NB4 (cell line): ENCODE measurements at regions not wholly inside any gene's neighbourhood (a gene's known extent, or its start where the extent isn't known, plus 50 kb on each side); places are given as distances from the start of the nearest gene placed in this dataset.

Source experiments
- DNase-seq: peaks from one replicate; pipeline ENCODE4 v3.0.0; 2010; ENCODE audit warnings: low read depth
- H3K4me3 ChIP-seq: one replicate; pipeline ENCODE4 v1.5.1; 2011; ENCODE audit warnings: mild to moderate bottlenecking, low read depth, low read length, moderate library complexity
- MAX ChIP-seq: IDR thresholded peaks from 2 replicates; pipeline ENCODE4 v1.6.1; 2011; ENCODE audit warnings: low read depth, low read length
- MYC ChIP-seq: IDR thresholded peaks from 2 replicates; pipeline ENCODE4 v1.6.1; 2011; ENCODE audit warnings: low read depth, low read length
- POLR2A ChIP-seq: IDR thresholded peaks from 2 replicates; pipeline ENCODE4 v1.6.1; 2011; ENCODE audit warnings: mild to moderate bottlenecking; ENCODE audit not compliant: insufficient read length; ENCODE audit errors: extremely low read depth
- TF ChIP-seq, protein P1 (sequence below): IDR thresholded peaks from one replicate; pipeline ENCODE4 v1.5.1; 2012; ENCODE audit warnings: low read depth, low read length

GRCh38 chr16:66188917-66189725, 177.4 kb upstream of the CDH5 start:
- H3K4me3 ChIP-seq: no peak overlapping the region
- TF ChIP-seq MAX: no peak
- TF ChIP-seq POLR2A: no peak
- no peak for TF ChIP-seq MYC
- TF ChIP-seq, protein P1, sequence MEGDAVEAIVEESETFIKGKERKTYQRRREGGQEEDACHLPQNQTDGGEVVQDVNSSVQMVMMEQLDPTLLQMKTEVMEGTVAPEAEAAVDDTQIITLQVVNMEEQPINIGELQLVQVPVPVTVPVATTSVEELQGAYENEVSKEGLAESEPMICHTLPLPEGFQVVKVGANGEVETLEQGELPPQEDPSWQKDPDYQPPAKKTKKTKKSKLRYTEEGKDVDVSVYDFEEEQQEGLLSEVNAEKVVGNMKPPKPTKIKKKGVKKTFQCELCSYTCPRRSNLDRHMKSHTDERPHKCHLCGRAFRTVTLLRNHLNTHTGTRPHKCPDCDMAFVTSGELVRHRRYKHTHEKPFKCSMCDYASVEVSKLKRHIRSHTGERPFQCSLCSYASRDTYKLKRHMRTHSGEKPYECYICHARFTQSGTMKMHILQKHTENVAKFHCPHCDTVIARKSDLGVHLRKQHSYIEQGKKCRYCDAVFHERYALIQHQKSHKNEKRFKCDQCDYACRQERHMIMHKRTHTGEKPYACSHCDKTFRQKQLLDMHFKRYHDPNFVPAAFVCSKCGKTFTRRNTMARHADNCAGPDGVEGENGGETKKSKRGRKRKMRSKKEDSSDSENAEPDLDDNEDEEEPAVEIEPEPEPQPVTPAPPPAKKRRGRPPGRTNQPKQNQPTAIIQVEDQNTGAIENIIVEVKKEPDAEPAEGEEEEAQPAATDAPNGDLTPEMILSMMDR: no peak
- DNase-seq: no peak

DNA sequence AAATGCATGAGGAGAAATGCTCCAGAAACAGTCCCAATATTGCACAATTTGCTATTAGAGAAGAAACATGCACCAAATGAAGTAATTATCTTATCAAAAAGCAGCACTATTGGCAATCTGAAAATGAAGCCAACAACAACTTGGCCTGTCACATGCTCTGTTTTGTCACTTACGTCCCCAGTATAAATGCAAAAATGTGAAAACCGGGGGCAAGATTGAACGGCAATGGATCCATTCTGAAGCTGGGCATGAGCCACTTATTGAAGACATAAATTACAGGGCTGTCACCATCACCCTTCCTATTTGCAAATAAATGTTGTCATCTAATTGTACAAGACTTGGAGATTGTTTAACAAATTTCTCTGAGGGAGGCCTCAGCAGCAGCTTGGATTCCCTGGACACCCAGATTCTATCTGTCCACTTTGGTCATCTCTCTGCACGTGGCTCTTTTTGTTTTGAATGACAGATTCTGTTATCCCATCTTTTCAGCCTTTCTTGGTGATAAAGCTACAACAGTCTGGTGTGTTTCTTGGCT, 180.2 kb upstream of the CDH5 start:
- H3K4me3 ChIP-seq: no peak overlapping the region
- no peak for DNase-seq

DNA sequence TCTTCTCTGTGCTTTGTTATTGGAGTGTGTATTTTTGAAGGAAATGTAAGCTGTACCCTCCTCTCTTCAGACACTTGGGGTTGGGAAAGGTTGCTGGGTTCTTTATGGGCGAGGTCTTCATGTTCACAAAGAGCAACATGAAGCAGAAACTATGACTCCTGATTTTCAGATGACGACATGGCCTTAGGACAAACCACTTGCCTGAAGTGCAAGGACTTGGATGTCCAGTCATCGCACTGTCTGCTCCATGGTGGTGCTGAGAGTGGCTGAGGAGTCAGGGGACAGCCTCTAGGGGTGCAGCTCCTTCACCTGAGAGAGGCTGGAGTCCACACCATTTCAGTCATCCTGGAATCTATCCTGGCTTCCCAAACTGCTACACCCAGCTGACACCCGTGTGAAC, 183.9 kb upstream of the CDH5 start:
- no peak for DNase-seq
- H3K4me3 ChIP-seq: no peak overlapping the region
- no peak for TF ChIP-seq MYC
- TF ChIP-seq, protein P1: no peak
- TF ChIP-seq POLR2A: no peak
- no peak for TF ChIP-seq MAX

More for the DNA sequence above, 180.2 kb upstream of the CDH5 start:
- TF ChIP-seq MAX (no peak), POLR2A (no peak), MYC (no peak)
- TF ChIP-seq, protein P1: no peak

DNA sequence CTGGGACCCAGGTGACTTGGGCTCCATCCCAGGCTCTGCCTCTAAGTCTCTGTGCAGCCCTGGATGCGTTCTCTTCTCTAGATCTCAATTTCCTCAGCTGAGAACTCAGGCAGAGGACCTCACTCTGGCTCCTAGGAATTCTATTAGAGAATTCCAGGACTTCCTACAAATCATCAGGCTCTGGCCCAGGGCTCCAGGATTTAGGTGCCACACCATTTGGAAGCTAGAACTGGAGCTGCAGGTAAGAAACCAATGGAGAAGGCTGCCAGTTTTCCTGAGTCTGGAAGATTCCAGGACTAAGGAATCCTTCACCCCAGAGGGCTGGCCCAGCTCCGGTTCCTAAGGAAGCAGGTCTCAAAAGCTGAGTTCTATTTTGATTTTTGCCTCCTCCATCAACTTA, 189.8 kb upstream of the CDH5 start:
- H3K4me3 ChIP-seq: no peak overlapping the region
- TF ChIP-seq MAX: no peak
- TF ChIP-seq POLR2A: no peak
- TF ChIP-seq, protein P1: no peak
- TF ChIP-seq MYC: no peak
- no peak for DNase-seq

DNA sequence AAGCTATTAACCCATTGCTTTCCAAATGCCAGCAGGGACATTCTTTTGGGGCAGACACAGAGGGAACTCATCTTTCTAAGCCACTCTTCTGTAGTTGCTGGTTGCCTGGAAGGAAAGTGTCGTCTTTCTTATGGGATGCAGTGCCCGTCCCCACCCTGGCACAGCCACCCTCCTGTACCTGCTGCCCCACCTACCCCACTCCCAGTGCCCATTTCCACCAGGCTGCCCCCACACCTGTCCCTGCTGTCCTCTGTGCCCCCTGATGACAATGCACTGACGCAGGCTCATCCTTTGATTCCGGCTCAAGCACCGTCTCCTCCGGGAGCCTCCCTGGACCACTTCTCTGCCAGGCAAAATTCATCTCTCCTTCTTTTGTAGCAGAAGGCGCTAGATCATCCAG, 190.4 kb upstream of the CDH5 start:
- TF ChIP-seq, protein P1: no peak
- TF ChIP-seq MAX (no peak), MYC (no peak), POLR2A (no peak)
- DNase-seq: no peak
- H3K4me3 ChIP-seq: no peak overlapping the region
